ENCODE measurements at regions not wholly inside any gene's neighbourhood (a gene's known extent, or its start where the extent isn't known, plus 50 kb on each side); places are given as distances from the start of the nearest gene placed in this dataset.

DNA sequence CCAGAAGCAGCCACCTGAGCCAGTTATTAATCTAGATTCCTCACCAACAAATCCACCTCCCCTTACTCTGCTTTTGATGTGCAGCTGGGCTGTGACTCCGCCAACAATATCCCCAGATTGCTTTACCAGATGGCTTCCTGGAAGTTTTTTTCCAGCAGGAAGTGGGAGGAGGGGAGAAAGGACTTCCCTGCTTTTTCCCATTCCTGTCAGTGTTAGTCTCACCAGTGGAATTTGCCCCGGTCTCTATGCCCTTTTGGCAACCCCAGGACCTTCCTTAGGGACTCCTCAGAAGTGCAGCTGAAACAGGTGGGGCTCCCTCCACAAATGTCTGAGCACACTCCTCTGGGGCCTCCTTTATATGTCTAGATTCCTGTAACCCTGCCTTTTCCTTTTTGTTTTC, 465.2 kb upstream of the IGFBP7 start:
- H3K4me1 ChIP-seq (ENCODE audit: insufficient read depth) = no peaks in the 10 kb centered on the region
- H3K9me2 ChIP-seq (ENCODE audit: insufficient read depth) = no peaks in the 10 kb centered on the region
- H3K27ac ChIP-seq (ENCODE audit: low read depth) = no peak overlapping the region
- 0 out of 2 replicates have a peak overlapping the region, but pooled peaks have one; percentile 56 for H2AFZ ChIP-seq
- no peaks in the 10 kb centered on the region for H3K79me2 ChIP-seq (replicated peaks; ENCODE audit: insufficient read depth)
- H3K4me2 ChIP-seq = no peak overlapping the region
- no peaks in the 10 kb centered on the region; the same call in 1 of the 3 replicates for H3K4me1 Mint-ChIP-seq
- no peaks in the 10 kb centered on the region for H4K20me1 ChIP-seq (replicated peaks; ENCODE audit: insufficient read depth)
- DNase-seq (ENCODE audit: low spot score) (no peak), ATAC-seq (no peak)
- no peak overlapping the region for H3K4me3 ChIP-seq
- peaks cover 1% of the 10 kb centered on the region; the same call in 2 of the 3 replicates for H3K36me3 Mint-ChIP-seq (ENCODE audit: low read depth)
- no peaks in the 10 kb centered on the region for H3K27me3 ChIP-seq (ENCODE audit: insufficient read depth)
- H3K9me3 Mint-ChIP-seq = peaks cover 11% of the 10 kb centered on the region
- no peaks in the 10 kb centered on the region for H3K36me3 ChIP-seq (ENCODE audit: insufficient read depth)
- no peak overlapping the region for H3K4me3 Mint-ChIP-seq
- TF ChIP-seq EZH2 (IDR thresholded peaks at IDR 0.05; ENCODE audit: low read depth, unreplicated experiment) (no peak), NANOG (IDR thresholded peaks at IDR 0.05; ENCODE audit: borderline replicate concordance) (no peak), STAT1 (IDR thresholded peaks at IDR 0.05; ENCODE audit: unreplicated experiment) (no peak), ZNF114 (CRISPR knock-in tag; IDR thresholded peaks at IDR 0.05) (no peak), ZNF331 (CRISPR knock-in tag; IDR thresholded peaks at IDR 0.05; ENCODE audit: low read depth) (no peak), POLR2AphosphoS5 (IDR thresholded peaks at IDR 0.05; ENCODE audit: low read depth) (no peak)
- TF ChIP-seq, protein P1, sequence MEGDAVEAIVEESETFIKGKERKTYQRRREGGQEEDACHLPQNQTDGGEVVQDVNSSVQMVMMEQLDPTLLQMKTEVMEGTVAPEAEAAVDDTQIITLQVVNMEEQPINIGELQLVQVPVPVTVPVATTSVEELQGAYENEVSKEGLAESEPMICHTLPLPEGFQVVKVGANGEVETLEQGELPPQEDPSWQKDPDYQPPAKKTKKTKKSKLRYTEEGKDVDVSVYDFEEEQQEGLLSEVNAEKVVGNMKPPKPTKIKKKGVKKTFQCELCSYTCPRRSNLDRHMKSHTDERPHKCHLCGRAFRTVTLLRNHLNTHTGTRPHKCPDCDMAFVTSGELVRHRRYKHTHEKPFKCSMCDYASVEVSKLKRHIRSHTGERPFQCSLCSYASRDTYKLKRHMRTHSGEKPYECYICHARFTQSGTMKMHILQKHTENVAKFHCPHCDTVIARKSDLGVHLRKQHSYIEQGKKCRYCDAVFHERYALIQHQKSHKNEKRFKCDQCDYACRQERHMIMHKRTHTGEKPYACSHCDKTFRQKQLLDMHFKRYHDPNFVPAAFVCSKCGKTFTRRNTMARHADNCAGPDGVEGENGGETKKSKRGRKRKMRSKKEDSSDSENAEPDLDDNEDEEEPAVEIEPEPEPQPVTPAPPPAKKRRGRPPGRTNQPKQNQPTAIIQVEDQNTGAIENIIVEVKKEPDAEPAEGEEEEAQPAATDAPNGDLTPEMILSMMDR (conservative IDR thresholded peaks at IDR 0.05; ENCODE audit: low read depth in 2 of 2) = no peak
- TF ChIP-seq, protein P2, sequence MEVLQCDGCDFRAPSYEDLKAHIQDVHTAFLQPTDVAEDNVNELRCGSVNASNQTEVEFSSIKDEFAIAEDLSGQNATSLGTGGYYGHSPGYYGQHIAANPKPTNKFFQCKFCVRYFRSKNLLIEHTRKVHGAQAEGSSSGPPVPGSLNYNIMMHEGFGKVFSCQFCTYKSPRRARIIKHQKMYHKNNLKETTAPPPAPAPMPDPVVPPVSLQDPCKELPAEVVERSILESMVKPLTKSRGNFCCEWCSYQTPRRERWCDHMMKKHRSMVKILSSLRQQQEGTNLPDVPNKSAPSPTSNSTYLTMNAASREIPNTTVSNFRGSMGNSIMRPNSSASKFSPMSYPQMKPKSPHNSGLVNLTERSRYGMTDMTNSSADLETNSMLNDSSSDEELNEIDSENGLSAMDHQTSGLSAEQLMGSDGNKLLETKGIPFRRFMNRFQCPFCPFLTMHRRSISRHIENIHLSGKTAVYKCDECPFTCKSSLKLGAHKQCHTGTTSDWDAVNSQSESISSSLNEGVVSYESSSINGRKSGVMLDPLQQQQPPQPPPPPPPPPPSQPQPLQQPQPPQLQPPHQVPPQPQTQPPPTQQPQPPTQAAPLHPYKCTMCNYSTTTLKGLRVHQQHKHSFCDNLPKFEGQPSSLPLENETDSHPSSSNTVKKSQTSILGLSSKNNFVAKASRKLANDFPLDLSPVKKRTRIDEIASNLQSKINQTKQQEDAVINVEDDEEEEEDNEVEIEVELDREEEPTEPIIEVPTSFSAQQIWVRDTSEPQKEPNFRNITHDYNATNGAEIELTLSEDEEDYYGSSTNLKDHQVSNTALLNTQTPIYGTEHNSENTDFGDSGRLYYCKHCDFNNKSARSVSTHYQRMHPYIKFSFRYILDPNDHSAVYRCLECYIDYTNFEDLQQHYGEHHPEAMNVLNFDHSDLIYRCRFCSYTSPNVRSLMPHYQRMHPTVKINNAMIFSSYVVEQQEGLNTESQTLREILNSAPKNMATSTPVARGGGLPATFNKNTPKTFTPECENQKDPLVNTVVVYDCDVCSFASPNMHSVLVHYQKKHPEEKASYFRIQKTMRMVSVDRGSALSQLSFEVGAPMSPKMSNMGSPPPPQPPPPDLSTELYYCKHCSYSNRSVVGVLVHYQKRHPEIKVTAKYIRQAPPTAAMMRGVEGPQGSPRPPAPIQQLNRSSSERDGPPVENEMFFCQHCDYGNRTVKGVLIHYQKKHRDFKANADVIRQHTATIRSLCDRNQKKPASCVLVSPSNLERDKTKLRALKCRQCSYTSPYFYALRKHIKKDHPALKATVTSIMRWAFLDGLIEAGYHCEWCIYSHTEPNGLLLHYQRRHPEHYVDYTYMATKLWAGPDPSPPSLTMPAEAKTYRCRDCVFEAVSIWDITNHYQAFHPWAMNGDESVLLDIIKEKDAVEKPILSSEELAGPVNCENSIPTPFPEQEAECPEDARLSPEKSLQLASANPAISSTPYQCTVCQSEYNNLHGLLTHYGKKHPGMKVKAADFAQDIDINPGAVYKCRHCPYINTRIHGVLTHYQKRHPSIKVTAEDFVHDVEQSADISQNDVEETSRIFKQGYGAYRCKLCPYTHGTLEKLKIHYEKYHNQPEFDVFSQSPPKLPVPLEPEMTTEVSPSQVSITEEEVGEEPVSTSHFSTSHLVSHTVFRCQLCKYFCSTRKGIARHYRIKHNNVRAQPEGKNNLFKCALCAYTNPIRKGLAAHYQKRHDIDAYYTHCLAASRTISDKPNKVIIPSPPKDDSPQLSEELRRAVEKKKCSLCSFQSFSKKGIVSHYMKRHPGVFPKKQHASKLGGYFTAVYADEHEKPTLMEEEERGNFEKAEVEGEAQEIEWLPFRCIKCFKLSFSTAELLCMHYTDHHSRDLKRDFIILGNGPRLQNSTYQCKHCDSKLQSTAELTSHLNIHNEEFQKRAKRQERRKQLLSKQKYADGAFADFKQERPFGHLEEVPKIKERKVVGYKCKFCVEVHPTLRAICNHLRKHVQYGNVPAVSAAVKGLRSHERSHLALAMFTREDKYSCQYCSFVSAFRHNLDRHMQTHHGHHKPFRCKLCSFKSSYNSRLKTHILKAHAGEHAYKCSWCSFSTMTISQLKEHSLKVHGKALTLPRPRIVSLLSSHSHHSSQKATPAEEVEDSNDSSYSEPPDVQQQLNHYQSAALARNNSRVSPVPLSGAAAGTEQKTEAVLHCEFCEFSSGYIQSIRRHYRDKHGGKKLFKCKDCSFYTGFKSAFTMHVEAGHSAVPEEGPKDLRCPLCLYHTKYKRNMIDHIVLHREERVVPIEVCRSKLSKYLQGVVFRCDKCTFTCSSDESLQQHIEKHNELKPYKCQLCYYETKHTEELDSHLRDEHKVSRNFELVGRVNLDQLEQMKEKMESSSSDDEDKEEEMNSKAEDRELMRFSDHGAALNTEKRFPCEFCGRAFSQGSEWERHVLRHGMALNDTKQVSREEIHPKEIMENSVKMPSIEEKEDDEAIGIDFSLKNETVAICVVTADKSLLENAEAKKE (CRISPR knock-in tag; IDR thresholded peaks at IDR 0.05) = no peak
- no peaks in the 10 kb centered on the region for H3F3A ChIP-seq (replicated peaks; ENCODE audit: low read depth)
- no peak overlapping the region for H3K27ac Mint-ChIP-seq
- peaks cover 2% of the 10 kb centered on the region for H3K27me3 Mint-ChIP-seq (ENCODE audit: insufficient read depth, low read depth, poor library complexity)

Data from GM23338 (cell line).